ENCODE measurements at regions not wholly inside any gene's neighbourhood (a gene's known extent, or its start where the extent isn't known, plus 50 kb on each side); places are given as distances from the start of the nearest gene placed in this dataset.
"Not testable (repeated sequence)": the region's sequence is repeated elsewhere in the genome, so short reads cannot be mapped to it uniquely, and the experiment has no call there.

DNA sequence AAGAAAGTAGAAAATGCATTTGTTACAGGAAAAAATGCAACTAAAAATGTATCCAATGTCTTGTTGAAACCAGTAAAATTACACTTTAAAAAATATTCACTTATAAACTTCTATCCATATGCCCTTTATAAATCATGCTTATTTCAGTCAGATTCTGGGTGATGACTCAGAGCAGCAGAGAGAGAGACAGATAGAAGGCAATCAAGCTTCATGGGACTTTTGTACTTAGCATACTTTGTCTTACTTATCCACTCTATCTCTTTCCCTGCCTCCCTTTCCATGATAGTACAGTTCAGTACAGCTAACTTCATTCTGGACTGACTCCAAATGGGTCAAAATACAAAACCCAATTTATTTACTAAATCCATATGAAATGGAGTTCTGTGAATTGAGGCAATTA, 1438.2 kb downstream of the ZPLD1 start:
- ChIA-PET POLR2A (no interaction called here), CTCF (no interaction called here)
- TF ChIP-seq, protein P1, sequence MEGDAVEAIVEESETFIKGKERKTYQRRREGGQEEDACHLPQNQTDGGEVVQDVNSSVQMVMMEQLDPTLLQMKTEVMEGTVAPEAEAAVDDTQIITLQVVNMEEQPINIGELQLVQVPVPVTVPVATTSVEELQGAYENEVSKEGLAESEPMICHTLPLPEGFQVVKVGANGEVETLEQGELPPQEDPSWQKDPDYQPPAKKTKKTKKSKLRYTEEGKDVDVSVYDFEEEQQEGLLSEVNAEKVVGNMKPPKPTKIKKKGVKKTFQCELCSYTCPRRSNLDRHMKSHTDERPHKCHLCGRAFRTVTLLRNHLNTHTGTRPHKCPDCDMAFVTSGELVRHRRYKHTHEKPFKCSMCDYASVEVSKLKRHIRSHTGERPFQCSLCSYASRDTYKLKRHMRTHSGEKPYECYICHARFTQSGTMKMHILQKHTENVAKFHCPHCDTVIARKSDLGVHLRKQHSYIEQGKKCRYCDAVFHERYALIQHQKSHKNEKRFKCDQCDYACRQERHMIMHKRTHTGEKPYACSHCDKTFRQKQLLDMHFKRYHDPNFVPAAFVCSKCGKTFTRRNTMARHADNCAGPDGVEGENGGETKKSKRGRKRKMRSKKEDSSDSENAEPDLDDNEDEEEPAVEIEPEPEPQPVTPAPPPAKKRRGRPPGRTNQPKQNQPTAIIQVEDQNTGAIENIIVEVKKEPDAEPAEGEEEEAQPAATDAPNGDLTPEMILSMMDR (IDR thresholded peaks at IDR 0.05; ENCODE audit: control extremely low read depth, extremely low read depth, low read depth, missing control alignments) = no peak
- no peak for DNase-seq (ENCODE audit: extremely low spot score)

DNA sequence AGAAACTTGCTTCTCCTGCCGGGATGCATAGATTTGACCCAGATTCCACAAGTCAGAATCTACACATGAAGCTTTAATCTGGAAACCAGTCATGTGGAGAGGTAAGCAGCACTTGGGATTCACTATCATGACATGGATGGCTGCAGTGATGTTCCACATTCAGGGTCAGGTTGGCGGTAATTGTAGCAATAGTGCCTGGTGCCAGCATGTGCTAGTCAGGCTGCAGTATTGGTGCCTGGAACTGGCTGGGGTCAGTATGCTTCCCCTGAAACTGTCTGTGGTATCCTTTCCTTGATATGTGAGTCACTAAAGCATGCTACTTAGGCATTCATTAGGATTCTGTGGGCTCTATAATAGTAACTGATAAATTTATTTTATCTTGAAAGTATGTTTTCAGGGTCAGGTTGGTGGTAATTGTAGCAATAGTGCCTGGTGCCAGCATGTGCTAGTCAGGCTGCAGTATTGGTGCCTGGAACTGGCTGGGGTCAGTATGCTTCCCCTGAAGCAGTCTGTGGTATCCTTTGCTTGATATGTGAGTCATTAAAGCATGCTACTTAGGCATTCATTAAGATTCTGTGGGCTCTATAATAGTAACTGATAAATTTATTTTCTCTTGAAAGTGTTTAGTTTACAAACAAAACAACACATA, 1439.2 kb downstream of the ZPLD1 start:
- POLR2A ChIA-PET = no interaction called here
- no peak for DNase-seq (ENCODE audit: extremely low spot score)
- TF ChIP-seq, protein P1 (IDR thresholded peaks at IDR 0.05; ENCODE audit: control extremely low read depth, extremely low read depth, low read depth, missing control alignments) = no peak
- CTCF ChIA-PET = interaction anchor here (1.4 kb wide), 1 partner anchor 10 kb away, joined by 4 read pairs; no protein-coding TSS in a partner anchor

DNA sequence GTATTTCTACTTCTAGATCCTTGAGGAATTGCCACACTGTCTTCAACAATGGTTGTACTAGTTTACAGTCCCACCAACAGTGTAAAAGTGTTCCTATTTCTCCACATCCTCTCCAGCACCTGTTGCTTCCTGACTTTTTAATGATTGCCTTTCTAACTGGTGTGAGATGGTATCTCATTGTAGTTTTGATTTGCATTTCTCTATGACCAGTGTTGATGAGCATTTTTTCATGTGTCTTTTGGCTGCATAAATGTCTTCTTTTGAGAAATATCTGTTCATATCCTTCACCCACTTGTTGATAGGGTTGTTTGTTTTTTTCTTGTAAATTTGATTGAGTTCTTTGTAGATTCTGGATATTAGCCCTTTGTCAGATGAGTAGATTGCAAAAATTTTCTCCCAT, 1447.0 kb downstream of the ZPLD1 start:
- DNase-seq (ENCODE audit: extremely low spot score); POLR2A ChIA-PET; CTCF ChIA-PET: not testable (repeated sequence)

DNA sequence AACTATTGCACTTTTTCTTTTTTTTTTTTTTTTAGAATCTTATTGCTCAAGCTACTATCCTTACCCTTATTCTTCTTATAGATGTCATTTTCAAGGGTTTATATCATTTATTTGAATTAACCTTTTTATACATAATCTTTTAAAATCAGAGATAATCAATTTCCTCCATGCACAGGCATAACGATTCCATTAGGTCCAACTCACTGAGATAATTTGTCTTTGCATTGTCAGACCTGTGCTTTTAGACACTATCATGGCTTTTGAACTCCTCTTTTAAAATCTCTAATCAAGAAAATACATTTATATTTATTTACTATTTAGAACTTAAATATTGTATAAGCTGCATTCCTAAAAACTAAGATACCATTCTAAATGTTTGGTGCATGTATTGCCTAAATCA, 1454.9 kb downstream of the ZPLD1 start:
- TF ChIP-seq, protein P1 (IDR thresholded peaks at IDR 0.05; ENCODE audit: control extremely low read depth, extremely low read depth, low read depth, missing control alignments) = no peak
- CTCF ChIA-PET = interaction anchor here (1.3 kb wide), 1 partner anchor 10 kb away, joined by 3 read pairs; no protein-coding TSS in a partner anchor
- POLR2A ChIA-PET = no interaction called here
- no peak for DNase-seq (ENCODE audit: extremely low spot score)

DNA sequence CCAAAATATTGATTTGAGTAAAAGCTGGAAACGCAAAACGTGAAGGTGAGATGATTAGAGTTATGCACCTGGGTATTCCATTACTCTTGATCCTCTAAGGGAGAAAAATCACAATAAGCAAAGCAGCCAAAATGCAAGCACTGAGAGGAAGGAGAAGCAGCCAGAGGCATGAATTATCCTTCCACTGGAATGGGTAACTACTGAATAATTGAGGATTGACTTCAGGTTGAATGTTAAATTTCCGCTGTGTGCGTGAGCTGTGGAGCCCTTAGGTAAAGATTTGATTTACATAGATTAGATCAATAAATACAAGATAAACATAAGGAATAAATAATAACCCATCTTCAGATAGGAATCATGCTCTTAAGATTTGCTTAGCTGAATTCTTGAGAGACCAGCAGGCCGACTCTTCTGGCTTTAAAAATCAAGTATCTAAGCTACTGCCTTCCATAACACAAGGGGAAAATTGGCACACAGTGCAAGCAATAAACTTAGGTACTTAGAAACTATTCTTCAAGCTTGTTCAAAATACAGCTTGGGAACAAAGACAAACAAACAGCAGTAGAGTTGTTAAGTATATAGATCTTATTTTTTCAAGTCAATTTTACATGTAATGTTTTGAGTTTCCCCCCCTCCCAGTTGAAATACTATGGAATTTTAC, 1459.5 kb downstream of the ZPLD1 start:
- ChIA-PET POLR2A (no interaction called here), CTCF (interaction anchor here (0.8 kb wide), 2 partner anchors 8 to 17 kb away, joined by 3 read pairs; no protein-coding TSS in a partner anchor)
- DNase-seq (ENCODE audit: extremely low spot score) = no peak
- TF ChIP-seq, protein P1 (IDR thresholded peaks at IDR 0.05; ENCODE audit: control extremely low read depth, extremely low read depth, low read depth, missing control alignments) = no peak

DNA sequence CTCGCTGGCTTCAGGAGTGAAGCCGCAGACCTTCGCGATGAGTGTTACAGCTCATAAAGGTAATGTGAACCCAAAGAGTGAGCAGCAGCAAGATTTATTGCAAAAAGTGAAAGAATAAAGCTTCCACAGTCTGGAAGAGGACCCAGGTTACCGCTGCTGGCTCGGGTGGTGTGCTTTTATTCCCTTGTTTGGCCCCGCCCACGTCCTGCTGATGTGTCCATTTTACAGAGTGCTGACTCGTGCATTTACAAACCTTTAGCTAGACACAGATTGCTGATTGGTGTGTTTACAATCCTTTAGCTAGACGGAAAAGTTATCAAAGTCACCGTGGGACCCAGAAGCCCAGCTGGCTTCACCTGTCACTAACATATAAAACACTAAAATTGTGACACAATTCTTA, 1464.5 kb downstream of the ZPLD1 start:
- DNase-seq (ENCODE audit: extremely low spot score) = no peak
- ChIA-PET CTCF (interaction anchor here (1.1 kb wide), 1 partner anchor 15 kb away, joined by 6 read pairs; no protein-coding TSS in a partner anchor), POLR2A (no interaction called here)
- TF ChIP-seq, protein P1 (IDR thresholded peaks at IDR 0.05; ENCODE audit: control extremely low read depth, extremely low read depth, low read depth, missing control alignments) = no peak

DNA sequence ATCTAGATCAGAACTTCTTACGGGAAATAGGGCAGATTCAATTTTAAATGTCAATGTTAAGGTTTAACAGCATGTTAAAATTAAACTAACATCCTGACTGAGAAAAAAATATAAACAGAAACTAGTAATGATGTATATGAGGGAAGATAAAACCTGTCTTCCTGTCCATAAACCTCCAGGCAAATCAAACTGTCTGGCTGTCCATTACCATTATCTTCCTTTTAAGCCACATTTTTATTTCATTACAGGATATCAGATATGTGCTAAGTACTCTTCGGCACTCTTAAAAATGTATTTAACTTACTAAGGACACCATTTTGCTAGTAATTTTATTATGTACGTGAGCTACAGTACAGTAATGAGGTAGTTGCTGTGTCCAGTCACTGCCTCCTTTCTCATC, 1461.7 kb upstream of the ALCAM start:
- ChIA-PET POLR2A (no interaction called here), CTCF (no interaction called here)
- TF ChIP-seq, protein P1 (IDR thresholded peaks at IDR 0.05; ENCODE audit: control extremely low read depth, extremely low read depth, low read depth, missing control alignments) = no peak
- DNase-seq (ENCODE audit: extremely low spot score) = no peak

Measured in GM10248 (cell line).